IMR-90 (cell line): ENCODE measurements at regions not wholly inside any gene's neighbourhood (a gene's known extent, or its start where the extent isn't known, plus 50 kb on each side); places are given as distances from the start of the nearest gene placed in this dataset.

Experiments used
- BHLHE40 ChIP-seq: fragments of 150-350 bp; IDR thresholded peaks from 2 replicates; pipeline ENCODE4 v1.6.1; 2016; ENCODE audit warnings: mild to moderate bottlenecking, low read depth, low read length
- CEBPB ChIP-seq: IDR thresholded peaks from 2 replicates; pipeline ENCODE4 v1.6.1; 2012; ENCODE audit warnings: low read depth, low read length, improper control_type of control experiment
- CHD1 ChIP-seq: IDR thresholded peaks from 2 replicates; pipeline ENCODE4 v1.6.1; 2012; ENCODE audit warnings: low read depth, low read length, improper control_type of control experiment
- FOS ChIP-seq: fragments of 150-350 bp; IDR thresholded peaks from 2 replicates; pipeline ENCODE4 v1.6.1; 2016; ENCODE audit warnings: low read depth, low read length
- MAFK ChIP-seq: IDR thresholded peaks from 2 replicates; pipeline ENCODE4 v1.6.1; 2012; ENCODE audit warnings: low read depth, low read length, improper control_type of control experiment
- MAZ ChIP-seq: IDR thresholded peaks from 2 replicates; pipeline ENCODE4 v1.6.1; 2012; ENCODE audit warnings: low read depth, mild to moderate bottlenecking, low read length, improper control_type of control experiment, moderate library complexity, borderline replicate concordance
- POLR2A ChIP-seq: IDR thresholded peaks from 2 replicates; pipeline ENCODE4 v1.6.1; 2012; ENCODE audit warnings: mild to moderate bottlenecking, low read depth, low read length
- RAD21 ChIP-seq: IDR thresholded peaks from 2 replicates; pipeline ENCODE4 v1.6.1; 2012; ENCODE audit warnings: low read length, improper control_type of control experiment
- RCOR1 ChIP-seq: IDR thresholded peaks from 2 replicates; pipeline ENCODE4 v1.6.1; 2012; ENCODE audit warnings: mild to moderate bottlenecking, low read length, improper control_type of control experiment; ENCODE audit not compliant: insufficient replicate concordance
- RFX5 ChIP-seq: IDR thresholded peaks from 2 replicates; pipeline ENCODE4 v1.8.0; 2012; ENCODE audit warnings: low read depth, mild to moderate bottlenecking, low read length, moderate library complexity
- SMC3 ChIP-seq: fragments of 150-350 bp; IDR thresholded peaks from 2 replicates; pipeline ENCODE4 v1.6.1; 2016; ENCODE audit warnings: low read depth, mild to moderate bottlenecking, antibody characterized with exemption, low read length, moderate library complexity
- USF2 ChIP-seq: fragments of 150-350 bp; IDR thresholded peaks from 2 replicates; pipeline ENCODE4 v1.6.1; 2017; ENCODE audit warnings: mild to moderate bottlenecking, antibody characterized with exemption, low read length, low read depth
- TF ChIP-seq, protein P1 (sequence below): conservative IDR thresholded peaks from 2 replicates; pipeline ENCODE4 v1.5.1; 2012; ENCODE audit warnings: mild to moderate bottlenecking, low read depth, low read length, improper control_type of control experiment
- TF ChIP-seq, protein P2 (sequence below): fragments of 150-350 bp; IDR thresholded peaks from 2 replicates; pipeline ENCODE4 v1.6.1; 2016; ENCODE audit warnings: low read depth, mild to moderate bottlenecking, low read length, moderate library complexity, borderline replicate concordance

DNA sequence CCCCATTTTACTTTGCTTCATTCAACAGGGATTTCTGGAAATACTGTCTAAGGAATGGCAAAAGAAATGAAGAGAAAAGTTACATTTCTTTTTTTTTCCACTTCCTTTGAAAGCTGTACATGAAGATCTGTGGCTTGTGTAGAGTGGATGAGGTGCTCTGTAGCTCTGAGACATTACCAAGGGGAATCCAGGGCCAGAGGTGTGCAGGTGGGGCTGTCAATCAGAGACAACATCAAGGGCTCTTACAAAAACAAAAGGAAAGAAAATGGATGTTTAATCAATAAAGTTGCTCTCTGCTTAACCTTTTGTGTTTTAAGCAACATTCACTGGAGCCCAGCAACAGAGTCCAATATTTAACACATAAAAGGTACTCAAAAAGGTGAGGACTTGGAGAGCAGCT, 391.1 kb downstream of the TMEM38B start:
- TF ChIP-seq POLR2A (no peak), BHLHE40 (no peak), RCOR1 (no peak), MAZ (no peak), FOS (no peak), USF2 (no peak), RFX5 (no peak), SMC3 (no peak), MAFK (no peak), CHD1 (no peak), RAD21 (no peak), CEBPB (no peak)
- TF ChIP-seq, protein P1, sequence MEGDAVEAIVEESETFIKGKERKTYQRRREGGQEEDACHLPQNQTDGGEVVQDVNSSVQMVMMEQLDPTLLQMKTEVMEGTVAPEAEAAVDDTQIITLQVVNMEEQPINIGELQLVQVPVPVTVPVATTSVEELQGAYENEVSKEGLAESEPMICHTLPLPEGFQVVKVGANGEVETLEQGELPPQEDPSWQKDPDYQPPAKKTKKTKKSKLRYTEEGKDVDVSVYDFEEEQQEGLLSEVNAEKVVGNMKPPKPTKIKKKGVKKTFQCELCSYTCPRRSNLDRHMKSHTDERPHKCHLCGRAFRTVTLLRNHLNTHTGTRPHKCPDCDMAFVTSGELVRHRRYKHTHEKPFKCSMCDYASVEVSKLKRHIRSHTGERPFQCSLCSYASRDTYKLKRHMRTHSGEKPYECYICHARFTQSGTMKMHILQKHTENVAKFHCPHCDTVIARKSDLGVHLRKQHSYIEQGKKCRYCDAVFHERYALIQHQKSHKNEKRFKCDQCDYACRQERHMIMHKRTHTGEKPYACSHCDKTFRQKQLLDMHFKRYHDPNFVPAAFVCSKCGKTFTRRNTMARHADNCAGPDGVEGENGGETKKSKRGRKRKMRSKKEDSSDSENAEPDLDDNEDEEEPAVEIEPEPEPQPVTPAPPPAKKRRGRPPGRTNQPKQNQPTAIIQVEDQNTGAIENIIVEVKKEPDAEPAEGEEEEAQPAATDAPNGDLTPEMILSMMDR = no peak
- TF ChIP-seq, protein P2, sequence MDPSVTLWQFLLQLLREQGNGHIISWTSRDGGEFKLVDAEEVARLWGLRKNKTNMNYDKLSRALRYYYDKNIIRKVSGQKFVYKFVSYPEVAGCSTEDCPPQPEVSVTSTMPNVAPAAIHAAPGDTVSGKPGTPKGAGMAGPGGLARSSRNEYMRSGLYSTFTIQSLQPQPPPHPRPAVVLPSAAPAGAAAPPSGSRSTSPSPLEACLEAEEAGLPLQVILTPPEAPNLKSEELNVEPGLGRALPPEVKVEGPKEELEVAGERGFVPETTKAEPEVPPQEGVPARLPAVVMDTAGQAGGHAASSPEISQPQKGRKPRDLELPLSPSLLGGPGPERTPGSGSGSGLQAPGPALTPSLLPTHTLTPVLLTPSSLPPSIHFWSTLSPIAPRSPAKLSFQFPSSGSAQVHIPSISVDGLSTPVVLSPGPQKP = no peak
